Neutrophil (primary cell): ENCODE measurements at regions not wholly inside any gene's neighbourhood (a gene's known extent, or its start where the extent isn't known, plus 50 kb on each side); places are given as distances from the start of the nearest gene placed in this dataset.

Experiments used
- H3K27ac ChIP-seq: fragments of 200-600 bp; sonication (generic); 2 replicates; pipeline ENCODE4 v1.5.1; 2016; ENCODE audit warnings: mild to moderate bottlenecking, moderate library complexity
- H3K27me3 ChIP-seq: fragments of 200-600 bp; sonication (generic); 2 replicates; pipeline ENCODE4 v1.6.0; 2016; ENCODE audit warnings: mild to moderate bottlenecking
- H3K36me3 ChIP-seq: fragments of 200-600 bp; sonication (generic); 2 replicates; pipeline ENCODE4 v1.5.1; 2017
- H3K4me1 ChIP-seq, 2 experiments: fragments of 200-600 bp in 1 of 2; sonication (generic) in 1 of 2; 1 replicate in 1 of 2; 2 replicates in 1 of 2; pipeline versions ENCODE4 v1.5.1 to v1.6.1; 2013 to 2016; ENCODE audit warnings: low read depth in 1 of 2, low read length in 1 of 2, mild to moderate bottlenecking in 1 of 2, moderate library complexity in 1 of 2; ENCODE audit not compliant: control insufficient read depth in 1 of 2, insufficient read depth in 1 of 2
- H3K4me3 ChIP-seq, 2 experiments: fragments of 200-600 bp in 1 of 2; sonication (generic) in 1 of 2; 1 replicate in 1 of 2; 2 replicates in 1 of 2; pipeline ENCODE4 v1.5.1; 2013 to 2016; ENCODE audit warnings: low read depth in 1 of 2, low read length in 1 of 2, mild to moderate bottlenecking in 1 of 2, moderate library complexity in 1 of 2
- H3K9me3 ChIP-seq: fragments of 200-600 bp; sonication (generic); 2 replicates; pipeline ENCODE4 v1.5.1; 2016
- TF ChIP-seq, protein P1 (sequence below): fragments of 200-600 bp; sonication (generic); IDR thresholded peaks from 2 replicates; pipeline ENCODE4 v1.5.1; 2016; ENCODE audit warnings: antibody characterized with exemption

DNA sequence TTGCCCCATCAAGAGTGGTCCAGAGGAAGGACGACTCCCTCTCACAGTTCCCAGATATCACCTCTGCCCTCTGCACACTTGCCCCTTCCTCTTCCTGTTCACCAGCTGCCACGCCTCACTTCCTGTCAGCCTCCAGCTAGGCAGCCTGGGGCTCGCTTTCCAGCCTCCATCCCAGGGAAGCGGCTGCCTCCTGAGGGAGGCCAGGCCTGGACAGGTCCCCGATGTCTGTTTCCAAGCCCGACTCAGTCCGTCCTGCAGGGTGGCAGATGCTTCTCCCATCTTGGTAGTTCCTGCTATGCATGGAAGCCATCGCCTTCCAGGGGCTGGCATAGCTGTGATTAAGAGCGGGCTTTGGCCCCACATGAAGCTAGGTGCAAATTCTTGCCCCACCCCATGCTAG, 233.5 kb upstream of the PMEPA1 start:
- Histone ChIP-seq H3K4me3 (no peak overlapping the region), H3K4me1 (no peaks in the 10 kb centered on the region), H3K27ac (no peak overlapping the region), H3K9me3 (no peaks in the 10 kb centered on the region), H3K36me3 (no peaks in the 10 kb centered on the region), H3K27me3 (no peaks in the 10 kb centered on the region)
- TF ChIP-seq, protein P1, sequence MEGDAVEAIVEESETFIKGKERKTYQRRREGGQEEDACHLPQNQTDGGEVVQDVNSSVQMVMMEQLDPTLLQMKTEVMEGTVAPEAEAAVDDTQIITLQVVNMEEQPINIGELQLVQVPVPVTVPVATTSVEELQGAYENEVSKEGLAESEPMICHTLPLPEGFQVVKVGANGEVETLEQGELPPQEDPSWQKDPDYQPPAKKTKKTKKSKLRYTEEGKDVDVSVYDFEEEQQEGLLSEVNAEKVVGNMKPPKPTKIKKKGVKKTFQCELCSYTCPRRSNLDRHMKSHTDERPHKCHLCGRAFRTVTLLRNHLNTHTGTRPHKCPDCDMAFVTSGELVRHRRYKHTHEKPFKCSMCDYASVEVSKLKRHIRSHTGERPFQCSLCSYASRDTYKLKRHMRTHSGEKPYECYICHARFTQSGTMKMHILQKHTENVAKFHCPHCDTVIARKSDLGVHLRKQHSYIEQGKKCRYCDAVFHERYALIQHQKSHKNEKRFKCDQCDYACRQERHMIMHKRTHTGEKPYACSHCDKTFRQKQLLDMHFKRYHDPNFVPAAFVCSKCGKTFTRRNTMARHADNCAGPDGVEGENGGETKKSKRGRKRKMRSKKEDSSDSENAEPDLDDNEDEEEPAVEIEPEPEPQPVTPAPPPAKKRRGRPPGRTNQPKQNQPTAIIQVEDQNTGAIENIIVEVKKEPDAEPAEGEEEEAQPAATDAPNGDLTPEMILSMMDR, result no peak

DNA sequence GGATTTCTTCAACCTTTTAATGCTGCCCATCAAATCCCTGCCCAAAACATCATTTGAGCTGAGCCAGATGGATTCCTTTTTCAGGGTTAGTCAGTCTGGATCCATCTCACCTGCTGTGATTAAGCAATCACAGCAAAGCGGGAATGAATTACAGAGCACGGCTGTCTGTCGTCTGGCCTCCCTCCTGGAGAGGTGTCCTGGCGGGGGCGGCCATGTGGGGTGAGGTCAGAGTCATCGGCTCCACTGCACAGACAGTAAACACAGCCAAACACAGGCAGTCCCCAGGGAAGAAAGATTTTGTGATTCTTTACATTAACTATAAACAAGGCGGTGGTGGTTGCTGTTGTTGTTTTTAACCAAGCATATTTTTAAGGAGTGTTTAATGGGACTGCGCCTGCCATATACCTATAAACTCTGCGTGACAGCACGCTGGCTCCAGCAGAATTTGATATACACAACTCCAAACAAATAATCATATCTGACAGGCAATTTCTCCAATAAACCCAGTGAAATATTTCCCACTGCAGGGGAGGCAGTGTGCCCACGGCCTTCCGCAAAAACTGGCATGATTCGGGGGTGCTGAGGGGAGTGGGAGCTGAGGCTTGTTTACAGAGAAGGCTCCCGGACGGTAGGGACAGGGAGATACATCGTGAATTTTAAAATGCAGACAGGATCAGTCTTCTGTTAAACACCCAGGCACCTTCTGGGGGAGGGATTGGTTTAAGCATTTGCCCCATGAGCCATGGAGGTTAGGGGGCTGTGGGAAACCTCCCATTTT, 232.0 kb upstream of the PMEPA1 start:
- no peaks in the 10 kb centered on the region for H3K4me1 ChIP-seq
- no peak overlapping the region for H3K27ac ChIP-seq
- no peaks in the 10 kb centered on the region for H3K9me3 ChIP-seq
- H3K36me3 ChIP-seq, result no peaks in the 10 kb centered on the region
- H3K4me3 ChIP-seq, result no peak overlapping the region
- TF ChIP-seq, protein P1, result no peak
- H3K27me3 ChIP-seq, result no peaks in the 10 kb centered on the region

DNA sequence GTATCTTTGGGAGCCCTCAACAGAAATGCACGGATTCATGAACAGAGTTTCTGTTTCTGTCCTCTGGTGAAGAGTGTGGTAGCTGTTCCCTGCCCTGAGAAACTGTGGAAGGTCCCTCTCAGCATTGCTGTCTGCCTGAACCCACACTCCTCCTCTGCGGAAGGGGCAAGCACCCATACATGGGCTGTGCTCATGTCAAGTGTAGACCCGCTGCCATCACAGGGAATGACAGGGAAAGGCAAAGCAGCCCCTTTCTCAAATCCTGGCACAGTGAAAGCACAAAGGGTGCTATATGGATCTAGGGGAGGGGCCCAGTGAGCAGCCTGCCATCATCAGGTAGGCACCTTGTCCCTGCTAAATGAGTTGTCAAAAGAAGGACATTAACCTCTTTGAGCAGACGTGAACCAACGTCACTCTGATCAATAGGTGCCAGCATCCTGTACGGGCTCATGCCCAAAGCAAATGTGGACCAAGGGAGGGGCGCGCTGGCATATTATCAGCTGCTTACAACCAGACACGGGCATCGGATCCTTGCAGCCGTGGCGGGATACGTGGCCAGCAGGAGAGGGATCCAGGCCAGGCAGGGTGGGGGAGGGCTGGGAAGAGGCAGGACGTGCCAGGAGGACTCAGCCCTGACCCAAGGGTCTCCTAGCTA, 231.2 kb upstream of the PMEPA1 start:
- H3K27ac ChIP-seq, result no peak overlapping the region
- H3K4me3 ChIP-seq, result no peak overlapping the region
- no peaks in the 10 kb centered on the region for H3K36me3 ChIP-seq
- no peaks in the 10 kb centered on the region for H3K4me1 ChIP-seq
- TF ChIP-seq, protein P1, result no peak
- H3K27me3 ChIP-seq, result no peaks in the 10 kb centered on the region
- no peaks in the 10 kb centered on the region for H3K9me3 ChIP-seq

DNA sequence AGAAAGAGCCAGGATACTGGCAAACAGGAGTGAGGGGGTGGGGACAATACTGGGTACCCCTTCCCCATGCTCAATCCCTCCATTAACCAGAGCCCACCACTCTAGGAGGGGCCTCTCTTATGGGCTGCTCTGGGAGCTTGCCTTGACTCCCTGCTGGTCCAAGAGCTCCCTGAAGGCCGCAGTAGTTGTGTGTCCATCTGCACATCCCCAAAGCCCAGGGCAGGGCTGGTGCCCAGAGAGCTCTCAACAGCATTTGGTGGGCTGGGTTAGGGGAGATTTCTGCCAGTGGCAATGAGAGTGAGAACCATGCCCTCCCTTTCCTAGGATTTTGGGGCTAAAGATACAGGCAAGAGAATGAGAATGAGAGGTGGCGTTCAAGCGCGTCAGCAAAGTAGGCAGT, 230.6 kb upstream of the PMEPA1 start:
- H3K36me3 ChIP-seq, result no peaks in the 10 kb centered on the region
- no peaks in the 10 kb centered on the region for H3K9me3 ChIP-seq
- no peaks in the 10 kb centered on the region for H3K4me1 ChIP-seq
- H3K27ac ChIP-seq, result no peak overlapping the region
- no peak overlapping the region for H3K4me3 ChIP-seq
- TF ChIP-seq, protein P1, result no peak
- H3K27me3 ChIP-seq, result no peaks in the 10 kb centered on the region

DNA sequence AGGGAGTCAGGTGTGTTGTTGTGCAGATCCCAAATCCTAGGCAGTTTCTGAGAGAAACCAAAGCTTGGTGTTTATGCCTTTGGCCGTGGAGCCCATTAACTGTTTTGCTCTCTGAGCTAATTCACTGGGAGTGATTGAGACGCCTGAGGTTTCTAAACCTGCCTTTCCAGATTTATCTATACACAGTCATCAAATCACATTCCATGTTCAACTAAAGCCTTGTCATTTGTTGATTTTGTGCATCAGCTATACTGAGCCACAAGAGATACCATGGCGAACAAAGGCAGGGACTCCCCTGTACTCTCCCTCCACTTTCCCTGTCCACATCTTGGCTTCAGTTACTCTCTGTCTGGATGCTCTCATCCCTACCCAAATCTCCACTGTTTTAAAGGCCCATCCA, 229.7 kb upstream of the PMEPA1 start:
- no peaks in the 10 kb centered on the region for H3K27me3 ChIP-seq
- TF ChIP-seq, protein P1, result no peak
- no peak overlapping the region for H3K27ac ChIP-seq
- H3K36me3 ChIP-seq, result no peaks in the 10 kb centered on the region
- H3K4me1 ChIP-seq, result no peaks in the 10 kb centered on the region
- no peak overlapping the region for H3K4me3 ChIP-seq
- no peaks in the 10 kb centered on the region for H3K9me3 ChIP-seq
